NOMO-1 treated with dmso at 0.1 percent for 144 hours (cell line): ENCODE measurements at regions not wholly inside any gene's neighbourhood (a gene's known extent, or its start where the extent isn't known, plus 50 kb on each side); places are given as distances from the start of the nearest gene placed in this dataset.
"Not testable (repeated sequence)": the region's sequence is repeated elsewhere in the genome, so short reads cannot be mapped to it uniquely, and the experiment has no call there.

ENCODE experiments used
- DNase-seq: peaks from one replicate; lab custom pipeline; 2025; ENCODE audit not compliant: unreplicated experiment; lab: John Stamatoyannopoulos, UW

DNA sequence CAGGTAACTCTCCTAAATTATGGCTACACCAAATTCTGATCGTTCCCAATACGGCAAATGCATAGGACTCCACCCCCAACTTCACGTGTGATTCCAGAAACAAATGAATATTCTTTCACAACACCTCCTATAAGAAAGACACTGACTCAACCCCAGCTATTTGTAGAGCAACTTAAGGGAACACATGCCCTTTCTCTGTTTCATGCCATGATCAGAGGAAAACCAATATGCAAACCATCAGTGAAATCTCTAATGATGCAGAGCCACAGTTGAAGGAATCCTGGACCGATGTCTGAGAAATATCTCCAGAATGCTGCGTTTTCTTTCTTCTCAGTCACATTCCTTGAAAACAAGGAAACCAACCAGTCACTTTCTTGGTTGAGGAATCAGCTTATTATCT, 164.2 kb upstream of the PTBP2 start:
- DNase-seq = no peak

DNA sequence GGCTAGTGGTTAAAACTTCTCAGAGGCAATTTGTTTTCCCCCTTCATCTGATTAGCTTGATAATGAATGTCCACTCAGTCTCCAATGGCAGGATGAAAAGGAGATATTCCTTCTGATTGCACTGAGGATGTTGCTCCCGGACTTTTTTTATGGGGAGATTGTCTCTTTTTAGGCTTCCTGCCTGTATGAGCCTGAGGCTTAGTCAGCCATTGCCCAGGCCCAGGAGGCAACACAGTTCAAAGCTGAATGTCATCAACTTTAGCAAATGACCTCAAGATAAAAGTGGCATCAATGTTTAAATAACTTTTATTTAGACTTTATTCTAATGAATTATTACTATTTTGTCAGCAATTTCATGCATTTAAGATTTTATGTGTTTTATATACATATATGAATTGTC, 162.9 kb upstream of the PTBP2 start:
- DNase-seq = no peak

DNA sequence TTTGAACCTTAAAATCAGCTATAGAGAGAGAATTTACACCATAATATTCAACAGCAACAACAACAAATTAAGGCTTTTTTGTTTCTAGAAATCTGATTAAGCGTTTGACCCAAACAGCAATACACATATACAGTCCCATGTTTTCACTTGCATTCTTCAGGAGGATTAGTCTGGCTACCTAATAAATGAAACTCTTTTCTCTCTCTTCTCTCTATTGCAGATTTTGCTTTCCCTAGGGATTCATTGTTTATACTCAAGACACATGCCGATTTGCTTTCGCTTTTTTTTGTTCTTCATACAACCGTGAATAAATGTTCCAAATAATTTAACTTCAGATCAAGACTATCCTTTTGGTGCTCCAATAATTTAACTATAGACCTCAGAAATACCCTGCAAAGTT, 162.4 kb upstream of the PTBP2 start:
- no peak for DNase-seq

DNA sequence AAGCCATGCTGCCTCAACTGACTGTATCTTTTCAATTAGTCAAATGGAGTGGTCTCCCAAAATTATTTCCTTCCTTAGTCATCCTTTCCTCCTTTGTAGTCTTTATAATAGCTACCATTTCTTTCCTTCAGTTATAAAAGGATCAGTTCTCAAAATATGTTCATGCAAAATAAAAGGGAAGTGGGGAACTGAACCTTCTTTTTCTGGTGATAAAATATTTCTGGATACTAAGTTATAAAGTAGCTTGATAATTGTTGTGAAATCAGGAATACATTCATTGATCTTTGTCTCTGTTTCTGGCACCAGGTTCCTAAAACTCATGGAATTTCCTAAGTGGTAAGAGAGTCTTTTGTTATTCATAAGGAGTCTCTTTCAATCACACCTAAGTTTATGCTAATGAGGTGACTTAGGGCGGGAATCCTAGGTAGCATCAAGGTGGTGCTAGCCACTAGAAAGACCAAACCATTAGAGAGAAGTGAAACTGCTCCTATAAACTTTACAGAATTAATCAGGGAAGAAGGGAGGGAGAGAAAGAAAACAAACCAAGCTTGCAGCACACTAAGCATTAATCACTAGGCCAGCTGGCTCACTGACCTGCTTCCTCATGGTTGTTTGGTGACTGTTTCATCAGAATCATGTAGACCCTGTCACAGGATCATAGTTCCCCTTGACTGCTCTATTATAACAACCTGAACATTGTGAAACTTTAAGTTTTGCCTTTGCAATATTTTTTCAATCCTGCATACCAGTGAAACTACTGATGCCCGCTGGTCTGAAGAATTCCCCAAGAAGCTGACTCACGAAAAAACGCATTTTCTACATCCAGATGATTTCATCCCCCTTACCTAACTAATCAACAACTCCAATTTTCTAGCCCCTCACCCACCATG, 161.6 kb upstream of the PTBP2 start:
- DNase-seq = peak; percentile 89

DNA sequence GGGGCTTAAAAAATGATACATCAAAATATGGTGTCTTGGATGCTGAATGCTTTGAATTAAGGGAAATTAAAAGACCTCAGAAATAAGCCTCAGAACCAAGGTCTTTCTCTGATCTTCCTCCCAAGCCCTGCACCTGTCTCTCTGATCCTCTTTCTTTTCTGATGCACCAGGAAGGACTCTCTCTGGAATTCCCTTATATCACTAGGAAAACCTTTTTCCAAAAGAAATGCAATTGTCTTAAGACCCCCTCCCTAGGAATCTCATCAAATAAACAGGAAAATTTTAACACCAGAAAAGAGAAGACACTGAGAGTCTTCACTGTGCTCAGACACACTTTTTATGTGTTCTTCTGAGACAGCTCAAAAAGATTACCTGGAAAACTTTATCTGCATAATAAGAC, 159.5 kb upstream of the PTBP2 start:
- no peak for DNase-seq

DNA sequence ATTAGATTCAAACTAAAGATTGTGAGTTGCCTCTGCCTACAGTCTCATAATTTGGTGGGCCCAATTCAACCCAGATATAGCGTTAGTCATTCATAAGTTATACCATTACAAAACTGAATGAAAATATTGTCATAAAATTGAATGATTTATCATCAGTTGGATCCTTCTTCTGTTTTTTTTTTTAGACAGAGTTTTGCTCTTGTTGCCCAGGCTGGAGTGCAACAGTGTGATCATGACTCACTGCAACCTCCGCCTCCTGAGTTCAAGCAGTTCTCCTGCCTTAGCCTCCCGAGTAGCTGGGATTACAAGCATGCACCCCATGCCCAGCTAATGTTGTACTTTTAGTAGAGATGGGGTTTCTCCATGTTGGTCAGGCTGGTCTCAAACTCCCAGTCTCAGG, 157.2 kb upstream of the PTBP2 start:
- DNase-seq = not testable (repeated sequence)

DNA sequence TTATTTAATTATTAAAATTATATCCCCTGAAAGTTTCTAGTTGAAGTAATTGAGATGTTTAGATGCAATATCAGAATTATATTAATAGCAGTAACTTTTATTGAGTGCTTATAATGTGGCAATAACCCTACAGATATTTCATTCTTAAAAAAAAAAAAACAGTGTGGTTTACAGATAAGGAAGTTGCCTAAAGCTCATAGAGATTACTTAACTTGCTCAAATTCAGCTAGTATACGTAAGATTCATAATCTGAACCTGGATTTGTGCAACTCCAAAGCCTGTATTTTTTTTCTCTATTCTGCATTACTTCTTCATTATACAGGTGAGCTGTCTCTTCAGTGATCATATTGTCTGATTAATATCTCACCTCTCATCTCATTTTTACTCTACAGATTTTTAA, 156.0 kb upstream of the PTBP2 start:
- peak; percentile 27 for DNase-seq

DNA sequence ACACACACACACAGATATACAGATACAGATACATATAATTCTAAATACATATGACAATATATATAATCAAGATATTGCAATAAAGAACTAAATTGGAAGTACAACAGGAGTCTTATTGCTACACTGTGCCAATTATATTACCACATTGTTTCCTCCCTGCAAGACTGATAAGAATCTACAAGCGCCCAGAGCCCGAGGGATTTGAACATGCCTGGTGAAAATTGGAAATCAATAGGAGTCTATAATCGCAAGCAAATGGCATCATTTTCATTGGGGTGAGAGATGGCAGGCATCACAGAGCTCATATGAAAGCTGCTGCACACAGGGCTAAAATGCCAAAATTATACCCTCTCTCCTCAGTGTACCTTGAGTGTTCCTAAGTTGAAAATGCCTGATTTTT, 152.9 kb upstream of the PTBP2 start:
- DNase-seq = no peak

DNA sequence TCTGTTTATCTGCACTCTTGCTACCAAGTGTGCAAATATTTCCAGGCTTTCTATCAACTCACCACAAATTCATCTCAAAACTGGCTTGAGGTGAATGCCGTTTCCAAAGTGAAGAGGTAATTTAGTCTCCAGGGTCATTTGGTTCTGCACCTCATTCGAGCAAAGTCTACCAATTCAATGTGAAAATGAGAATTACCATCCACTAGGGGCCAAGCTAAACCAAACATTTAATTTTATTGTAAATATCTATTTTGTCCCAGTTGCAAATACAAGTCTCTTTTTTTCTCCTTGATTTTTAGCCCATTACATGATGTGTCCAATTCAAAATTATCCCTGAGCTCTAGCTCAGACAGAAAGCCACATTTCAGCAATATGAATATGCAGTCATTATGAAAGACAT, 152.3 kb upstream of the PTBP2 start:
- no peak for DNase-seq

DNA sequence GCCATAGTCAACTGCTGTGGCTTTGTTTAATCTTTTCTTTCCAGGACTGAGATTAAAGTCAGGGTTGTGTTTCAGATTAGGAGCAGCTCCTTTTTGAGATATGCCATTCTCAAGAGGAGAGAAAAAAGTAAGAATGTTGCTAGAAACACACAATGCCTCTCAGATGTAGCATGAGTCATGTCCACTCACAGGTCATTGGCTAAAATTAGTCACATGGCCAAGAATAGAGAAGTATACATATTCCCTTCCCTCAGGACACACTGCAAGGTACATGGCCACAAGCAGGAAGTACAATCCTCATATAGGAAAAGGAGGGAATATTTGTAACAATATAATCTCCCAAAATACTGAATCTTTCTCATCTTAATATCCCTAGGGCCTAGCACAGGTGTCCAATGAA, 141.9 kb upstream of the PTBP2 start:
- no peak for DNase-seq

DNA sequence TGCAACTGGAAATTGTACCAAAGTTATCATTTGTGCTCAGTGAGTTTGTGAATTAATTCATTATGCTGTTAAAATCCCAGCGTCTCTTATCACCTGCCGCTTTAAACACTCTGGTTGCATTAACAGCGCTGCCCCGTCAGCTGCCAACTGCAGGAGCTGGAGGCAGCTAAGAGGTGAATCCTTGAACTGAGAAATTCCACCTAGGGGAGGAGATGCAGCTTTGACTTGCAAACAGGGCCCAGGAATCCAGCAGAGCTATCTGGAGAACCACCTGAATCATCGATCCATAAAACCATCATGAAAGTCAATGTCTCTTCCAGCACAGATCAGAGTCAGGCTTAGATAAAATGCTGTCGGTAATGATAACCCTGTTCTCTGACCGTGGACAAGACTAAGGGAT, 140.7 kb upstream of the PTBP2 start:
- no peak for DNase-seq

DNA sequence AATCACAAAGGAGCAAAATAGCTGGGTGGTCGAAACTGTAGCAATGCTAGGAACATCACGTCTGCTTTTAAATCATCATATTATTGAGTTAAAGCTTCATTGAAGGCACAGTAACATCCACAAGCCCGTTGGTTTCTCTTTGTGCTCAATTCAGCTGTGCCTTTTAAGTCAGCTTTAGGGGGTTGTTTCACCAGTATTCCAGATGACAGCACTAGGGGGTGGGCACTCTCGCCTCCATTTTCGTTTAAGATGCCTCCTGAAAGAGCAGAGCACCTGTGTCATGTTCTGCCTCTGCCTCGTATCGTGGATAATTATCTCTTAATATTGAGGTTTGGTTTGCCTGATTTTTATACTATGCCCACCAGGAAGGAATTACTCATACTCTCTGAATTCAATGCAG, 139.8 kb upstream of the PTBP2 start:
- DNase-seq = no peak

DNA sequence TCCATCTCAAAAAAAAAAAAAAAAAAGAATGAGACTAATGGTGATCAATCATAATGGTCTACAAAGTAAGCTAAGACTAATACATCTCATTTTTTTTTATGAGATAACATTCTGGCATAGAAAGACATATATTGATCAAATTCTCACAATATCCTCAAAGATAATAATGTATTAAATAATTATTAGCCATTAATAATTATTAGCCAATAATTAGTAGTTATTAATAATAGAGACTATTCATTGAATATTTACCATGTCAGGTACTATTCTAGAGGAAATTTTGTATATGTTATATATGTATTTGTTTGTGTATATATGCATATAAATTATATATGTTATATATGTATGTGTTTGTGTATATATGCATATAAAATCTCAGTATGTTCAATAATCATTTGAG, 137.7 kb upstream of the PTBP2 start:
- DNase-seq = no peak

DNA sequence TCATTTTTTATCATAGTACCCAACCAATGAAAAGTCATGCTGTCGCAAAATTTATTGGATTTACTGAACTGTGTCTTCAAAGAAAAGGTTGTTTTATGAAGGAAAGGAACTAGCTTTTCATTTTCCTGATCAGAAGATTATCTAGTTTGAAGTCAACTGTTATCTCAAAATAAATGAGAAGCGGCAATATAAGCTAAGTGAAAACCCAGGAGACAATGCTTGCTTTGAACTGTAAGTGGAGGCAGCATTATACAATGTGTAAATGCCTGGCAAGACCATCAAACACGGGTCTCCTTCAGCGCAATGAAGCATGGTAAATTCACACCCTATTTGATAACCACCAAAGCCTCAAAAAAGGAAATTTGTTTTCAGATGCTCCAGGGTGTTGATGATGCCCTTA, 134.4 kb upstream of the PTBP2 start:
- no peak for DNase-seq

DNA sequence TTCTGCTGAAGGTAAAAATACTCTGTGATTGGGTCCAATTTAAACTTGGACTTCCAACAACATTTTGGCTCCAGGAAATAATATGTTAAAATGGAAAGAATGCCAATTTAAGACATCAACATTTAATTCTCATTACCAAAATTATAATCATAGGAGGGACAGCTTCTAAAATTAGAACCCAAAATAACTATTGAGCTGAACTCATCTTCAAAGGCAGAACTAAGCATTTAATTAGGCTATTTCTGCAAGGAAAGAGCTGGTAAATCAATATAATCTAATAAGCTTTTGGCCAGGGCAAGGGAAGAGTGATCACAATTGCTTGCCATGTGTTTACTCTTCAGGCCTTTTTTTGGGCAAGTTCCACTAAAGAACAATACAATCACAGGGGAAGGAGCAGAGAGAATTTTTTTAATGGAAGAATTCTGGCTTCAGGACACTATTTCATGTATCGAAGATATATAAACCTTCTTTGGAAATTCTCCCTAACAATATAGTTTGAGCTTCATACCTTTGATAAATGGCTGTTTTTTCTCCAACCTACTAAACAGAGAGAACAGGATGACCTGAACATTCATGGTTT, 133.1 kb upstream of the PTBP2 start:
- no peak for DNase-seq

DNA sequence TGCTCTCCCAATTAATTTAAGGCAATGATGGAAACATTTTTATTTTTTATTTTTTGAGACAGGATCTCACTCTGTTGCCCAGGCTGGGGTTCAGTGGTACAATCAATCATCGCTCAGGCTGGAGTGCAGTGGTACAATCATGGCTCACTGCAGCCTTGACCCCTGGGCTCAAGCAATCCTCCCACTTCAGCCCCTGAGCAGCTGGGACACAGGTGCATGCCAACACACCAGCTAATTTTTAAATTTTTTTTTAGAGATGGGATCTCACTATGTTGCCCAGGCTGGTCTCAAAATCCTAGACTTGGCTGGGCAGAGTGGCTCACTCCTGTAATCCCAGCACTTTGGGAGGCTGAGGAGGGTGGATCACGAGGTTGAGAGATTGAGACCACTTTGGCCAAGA, 126.1 kb upstream of the PTBP2 start:
- DNase-seq = not testable (repeated sequence)

DNA sequence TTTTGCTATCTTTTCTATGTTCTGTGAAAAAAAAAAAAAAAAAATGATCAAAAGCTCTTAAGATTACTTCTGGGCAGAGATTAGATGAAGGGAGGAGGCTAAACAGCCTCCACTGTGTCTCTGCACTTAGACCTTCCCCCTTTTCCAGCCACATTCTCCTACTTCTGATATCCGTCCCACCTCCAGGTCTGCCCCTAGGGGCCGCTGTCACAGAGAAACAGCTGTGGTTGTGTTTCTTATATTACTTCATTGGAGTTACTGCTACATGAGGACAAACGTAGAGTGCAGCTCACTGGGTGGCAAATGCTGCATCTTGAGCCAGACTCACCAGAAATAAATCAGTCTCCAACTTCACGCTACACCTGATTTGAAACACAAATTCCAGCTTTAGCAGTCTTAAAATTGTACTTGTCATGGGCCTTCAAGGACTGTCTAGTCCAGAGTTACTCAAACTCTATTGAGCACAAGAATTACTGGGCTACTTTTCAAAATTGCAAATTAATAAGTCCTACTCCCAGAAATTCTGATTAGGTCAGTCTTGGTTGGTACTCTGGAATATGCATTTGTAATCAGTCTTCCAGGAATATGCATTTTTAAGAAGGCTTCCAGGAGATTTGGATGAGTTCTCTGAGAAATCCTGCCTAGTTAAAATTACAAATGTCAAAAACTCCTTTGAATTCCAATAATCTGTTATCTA, 125.2 kb upstream of the PTBP2 start:
- DNase-seq = peak; percentile 30

DNA sequence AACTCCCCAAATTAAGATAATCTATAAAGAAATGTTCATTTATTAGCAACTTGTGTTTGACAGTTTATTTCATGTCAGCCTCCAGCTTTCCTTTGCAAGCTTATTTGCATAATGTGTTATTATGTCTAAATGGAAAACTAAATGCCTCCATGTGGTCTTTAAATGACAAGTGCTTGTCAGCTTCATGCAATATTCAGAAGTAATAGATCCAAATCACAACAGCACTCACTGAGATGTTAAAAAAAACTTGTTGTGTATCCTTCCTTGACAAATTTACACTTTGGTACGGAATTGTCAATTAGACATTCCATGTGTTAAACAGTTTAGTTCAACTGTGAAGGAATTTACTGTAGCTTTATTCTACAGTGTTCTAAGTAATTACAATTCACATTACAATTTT, 124.4 kb upstream of the PTBP2 start:
- no peak for DNase-seq

DNA sequence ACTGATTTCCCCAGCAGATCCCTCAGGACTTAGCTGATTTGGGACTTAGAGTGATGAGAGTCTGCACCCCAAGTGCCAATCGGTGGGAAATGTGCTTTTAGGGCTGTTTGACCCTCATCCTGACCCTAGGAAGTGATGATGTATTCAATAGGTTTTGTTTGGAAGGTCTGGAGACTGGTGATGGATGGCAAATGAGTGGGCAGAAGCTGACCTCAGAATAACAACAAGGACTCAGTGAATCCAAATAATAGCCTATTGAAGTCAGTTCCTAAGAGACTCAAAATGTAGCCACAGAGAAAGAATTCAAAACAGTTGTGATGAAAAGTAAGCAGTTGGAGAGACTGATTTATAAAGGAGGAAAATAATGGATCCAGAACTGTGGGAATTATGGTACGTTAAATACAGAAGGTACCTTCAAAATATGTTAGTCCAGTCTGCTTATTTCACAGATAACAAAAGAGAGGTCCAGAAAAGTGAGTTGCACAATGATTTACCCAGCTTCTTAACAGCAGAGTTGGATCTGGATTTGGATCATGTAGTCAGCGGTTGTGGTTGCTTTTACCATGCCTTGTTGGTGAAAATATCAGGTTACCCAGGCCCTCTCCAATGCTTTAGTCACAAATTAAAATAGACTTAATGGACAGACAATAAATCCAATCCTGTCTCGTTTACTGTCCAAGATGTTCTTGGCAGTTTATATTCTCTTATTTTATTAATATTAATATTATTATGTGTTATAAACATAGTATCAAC, 123.0 kb upstream of the PTBP2 start:
- DNase-seq = no peak

DNA sequence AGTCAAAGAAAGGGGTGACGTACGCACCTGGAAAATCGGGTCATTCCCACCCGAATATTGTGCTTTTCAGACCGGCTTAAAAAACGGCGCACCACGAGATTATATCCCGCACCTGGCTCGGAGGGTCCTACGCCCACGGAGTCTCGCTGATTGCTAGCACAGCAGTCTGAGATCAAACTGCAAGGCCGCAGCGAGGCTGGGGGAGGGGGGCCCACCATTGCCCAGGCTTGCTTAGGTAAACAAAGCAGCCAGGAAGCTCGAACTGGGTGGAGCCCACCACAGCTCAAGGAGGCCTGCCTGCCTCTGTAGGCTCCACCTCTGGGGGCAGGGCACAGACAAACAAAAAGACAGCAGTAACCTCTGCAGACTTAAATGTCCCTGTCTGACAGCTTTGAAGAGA, 117.0 kb upstream of the PTBP2 start:
- not testable (repeated sequence) for DNase-seq

DNA sequence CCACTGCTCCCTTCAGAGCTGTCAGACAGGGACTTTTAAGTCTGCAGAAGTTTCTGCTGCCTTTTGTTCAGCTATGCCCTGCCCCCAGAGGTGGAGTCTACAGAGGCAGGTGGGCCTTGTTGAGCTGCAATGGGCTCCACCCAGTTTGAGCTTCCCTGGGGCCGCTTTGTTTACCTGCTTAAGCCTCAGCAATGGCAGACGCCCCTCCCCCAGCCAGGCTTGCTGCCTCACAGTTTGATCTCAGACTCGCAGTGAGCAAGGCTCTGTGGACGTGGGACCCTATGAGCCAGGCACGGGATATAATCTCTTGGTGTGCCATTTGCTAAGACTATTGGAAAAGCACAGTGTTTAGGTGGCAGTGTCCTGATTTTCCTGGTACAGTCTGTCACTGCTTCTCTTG, 104.2 kb upstream of the PTBP2 start:
- not testable (repeated sequence) for DNase-seq
